SK-N-SH (cell line): ENCODE measurements at regions not wholly inside any gene's neighbourhood (a gene's known extent, or its start where the extent isn't known, plus 50 kb on each side); places are given as distances from the start of the nearest gene placed in this dataset.

Source experiments
- CTCF ChIP-seq: fragments of 200-600 bp; sonication (generic); IDR thresholded peaks from 2 replicates; pipeline ENCODE4 v1.6.1; 2017; ENCODE audit warnings: antibody characterized with exemption, mild to moderate bottlenecking, moderate library complexity
- EP300 ChIP-seq, 2 experiments: IDR thresholded peaks; 2 replicates each; pipeline versions ENCODE4 v1.4.0 to v1.6.1; 2012; ENCODE audit warnings: borderline replicate concordance in 1 of 2, low read depth in 1 of 2, low read length in 1 of 2
- JUND ChIP-seq: IDR thresholded peaks from 2 replicates; pipeline ENCODE4 v1.4.0; 2012
- POLR2AphosphoS5 ChIP-seq: IDR thresholded peaks from 2 replicates; pipeline ENCODE4 v1.6.1; 2012; ENCODE audit warnings: low read depth, low read length
- RAD21 ChIP-seq: IDR thresholded peaks from 2 replicates; pipeline ENCODE4 v1.6.1; 2012; ENCODE audit warnings: mild to moderate bottlenecking, low read length
- RFX5 ChIP-seq: IDR thresholded peaks from 2 replicates; pipeline ENCODE4 v1.6.1; 2012; ENCODE audit warnings: mild to moderate bottlenecking, improper control_type of control experiment, low read length
- SIN3A ChIP-seq: IDR thresholded peaks from 2 replicates; pipeline ENCODE4 v1.6.1; 2012; ENCODE audit warnings: low read depth, mild to moderate bottlenecking, low read length, moderate library complexity, borderline replicate concordance
- SMC3 ChIP-seq: IDR thresholded peaks from 2 replicates; pipeline ENCODE4 v1.6.1; 2012; ENCODE audit warnings: low read depth, low read length, improper control_type of control experiment
- TAF1 ChIP-seq: IDR thresholded peaks from 2 replicates; pipeline ENCODE4 v1.6.1; 2012; ENCODE audit warnings: low read depth, mild to moderate bottlenecking, low read length, moderate library complexity, borderline replicate concordance
- USF2 ChIP-seq: fragments of 150-350 bp; IDR thresholded peaks from 2 replicates; pipeline ENCODE4 v1.6.1; 2017; ENCODE audit warnings: antibody characterized with exemption, low read length, low read depth, borderline replicate concordance

- TF ChIP-seq SMC3: no peak
- TF ChIP-seq TAF1: no peak
- TF ChIP-seq RFX5: no peak
- TF ChIP-seq CTCF: no peak
- no peak for TF ChIP-seq JUND
- TF ChIP-seq SIN3A: no peak
- no peak for TF ChIP-seq RAD21
- TF ChIP-seq EP300 (IDR thresholded peaks at IDR 0.05; ENCODE audit: borderline replicate concordance in 1 of 2, low read depth in 1 of 2, low read length in 1 of 2): no peak
- TF ChIP-seq POLR2AphosphoS5: no peak
- TF ChIP-seq USF2: no peak
Measured at GRCh38 chr15:62515696-62516395, 350.8 kb upstream of the C2CD4B start.
